ENCODE measurements at regions not wholly inside any gene's neighbourhood (a gene's known extent, or its start where the extent isn't known, plus 50 kb on each side); places are given as distances from the start of the nearest gene placed in this dataset.

DNA sequence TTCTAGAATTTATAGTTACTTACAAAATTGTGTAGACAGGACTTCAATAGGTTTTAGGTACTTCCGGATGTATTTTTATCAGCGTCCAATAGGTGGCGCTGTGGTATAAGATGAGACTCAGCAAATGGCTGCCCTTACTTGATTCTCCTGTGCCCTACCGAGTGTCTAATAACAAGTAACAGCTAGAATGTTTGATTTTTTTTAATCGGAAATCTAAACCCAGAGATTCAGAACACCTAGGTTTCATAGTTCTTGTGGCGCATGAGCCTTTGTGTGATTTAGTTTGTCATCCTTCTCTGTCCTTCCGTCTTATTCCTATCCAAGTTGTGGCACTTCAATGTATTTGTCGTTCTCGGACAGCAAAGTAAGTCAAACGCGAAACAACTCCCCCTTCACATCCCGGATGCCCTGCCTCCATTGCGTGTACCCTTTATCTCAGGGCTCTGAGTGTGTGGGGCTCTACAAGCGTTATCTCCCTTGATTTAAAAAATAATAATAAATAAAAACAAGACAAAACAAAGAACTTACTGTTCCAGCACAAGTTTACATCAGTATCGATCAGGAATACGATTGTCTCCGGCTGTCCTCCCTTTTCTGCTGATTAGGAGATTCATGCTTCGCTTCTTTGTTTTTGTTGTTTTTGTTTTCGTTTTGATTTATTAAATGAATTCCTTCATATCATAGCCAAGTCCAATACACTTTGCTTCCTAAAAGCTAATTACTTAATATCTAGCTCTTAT is 50.7 kb upstream of the SLC30A5 start:
- Mint-ChIP-seq H3K27ac (peak overlapping the region; percentile 49), H3K4me1 (peaks cover 7% of the 10 kb centered on the region; the same call in 1 of the 3 replicates), H3K9me3 (no peaks in the 10 kb centered on the region), H3K36me3 (ENCODE audit: low read depth) (no peaks in the 10 kb centered on the region), H3K27me3 (ENCODE audit: insufficient read depth, low read depth, poor library complexity) (peaks cover 5% of the 10 kb centered on the region), H3K4me3 (peak overlapping the region; percentile 66)
- Histone ChIP-seq H3K4me2 (peak overlapping the region; percentile 68), H3K27ac (ENCODE audit: low read depth) (no peak overlapping the region), H3K36me3 (ENCODE audit: insufficient read depth) (no peaks in the 10 kb centered on the region), H3K9me2 (ENCODE audit: insufficient read depth) (no peaks in the 10 kb centered on the region), H3K4me3 (peak overlapping the region; percentile 47), H3K79me2 (replicated peaks; ENCODE audit: insufficient read depth) (no peaks in the 10 kb centered on the region), H3F3A (replicated peaks; ENCODE audit: low read depth) (no peaks in the 10 kb centered on the region), H2AFZ (peak overlapping the region; percentile 53; the same call in 1 of the 2 replicates), H3K27me3 (ENCODE audit: insufficient read depth) (no peaks in the 10 kb centered on the region), H3K4me1 (ENCODE audit: insufficient read depth) (no peaks in the 10 kb centered on the region), H4K20me1 (replicated peaks; ENCODE audit: insufficient read depth) (no peaks in the 10 kb centered on the region)
- TF ChIP-seq EZH2phosphoT487 (IDR thresholded peaks at IDR 0.05; ENCODE audit: unreplicated experiment), result no peak
- TF ChIP-seq ZNF331 (CRISPR knock-in tag; IDR thresholded peaks at IDR 0.05; ENCODE audit: low read depth), result no peak
- TF ChIP-seq JUNB (IDR thresholded peaks at IDR 0.05; ENCODE audit: unreplicated experiment), result no peak
- TF ChIP-seq CREB1 (CRISPR knock-in tag; IDR thresholded peaks at IDR 0.05; ENCODE audit: low read depth), result no peak
- no peak for TF ChIP-seq NANOG (IDR thresholded peaks at IDR 0.05; ENCODE audit: borderline replicate concordance)
- TF ChIP-seq ZNF462 (CRISPR knock-in tag; IDR thresholded peaks at IDR 0.05), result no peak
- TF ChIP-seq EZH2 (IDR thresholded peaks at IDR 0.05; ENCODE audit: low read depth, unreplicated experiment), result no peak
- TF ChIP-seq, protein P1, sequence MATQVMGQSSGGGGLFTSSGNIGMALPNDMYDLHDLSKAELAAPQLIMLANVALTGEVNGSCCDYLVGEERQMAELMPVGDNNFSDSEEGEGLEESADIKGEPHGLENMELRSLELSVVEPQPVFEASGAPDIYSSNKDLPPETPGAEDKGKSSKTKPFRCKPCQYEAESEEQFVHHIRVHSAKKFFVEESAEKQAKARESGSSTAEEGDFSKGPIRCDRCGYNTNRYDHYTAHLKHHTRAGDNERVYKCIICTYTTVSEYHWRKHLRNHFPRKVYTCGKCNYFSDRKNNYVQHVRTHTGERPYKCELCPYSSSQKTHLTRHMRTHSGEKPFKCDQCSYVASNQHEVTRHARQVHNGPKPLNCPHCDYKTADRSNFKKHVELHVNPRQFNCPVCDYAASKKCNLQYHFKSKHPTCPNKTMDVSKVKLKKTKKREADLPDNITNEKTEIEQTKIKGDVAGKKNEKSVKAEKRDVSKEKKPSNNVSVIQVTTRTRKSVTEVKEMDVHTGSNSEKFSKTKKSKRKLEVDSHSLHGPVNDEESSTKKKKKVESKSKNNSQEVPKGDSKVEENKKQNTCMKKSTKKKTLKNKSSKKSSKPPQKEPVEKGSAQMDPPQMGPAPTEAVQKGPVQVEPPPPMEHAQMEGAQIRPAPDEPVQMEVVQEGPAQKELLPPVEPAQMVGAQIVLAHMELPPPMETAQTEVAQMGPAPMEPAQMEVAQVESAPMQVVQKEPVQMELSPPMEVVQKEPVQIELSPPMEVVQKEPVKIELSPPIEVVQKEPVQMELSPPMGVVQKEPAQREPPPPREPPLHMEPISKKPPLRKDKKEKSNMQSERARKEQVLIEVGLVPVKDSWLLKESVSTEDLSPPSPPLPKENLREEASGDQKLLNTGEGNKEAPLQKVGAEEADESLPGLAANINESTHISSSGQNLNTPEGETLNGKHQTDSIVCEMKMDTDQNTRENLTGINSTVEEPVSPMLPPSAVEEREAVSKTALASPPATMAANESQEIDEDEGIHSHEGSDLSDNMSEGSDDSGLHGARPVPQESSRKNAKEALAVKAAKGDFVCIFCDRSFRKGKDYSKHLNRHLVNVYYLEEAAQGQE (IDR thresholded peaks at IDR 0.05; ENCODE audit: unreplicated experiment), result no peak
- TF ChIP-seq ETS1 (IDR thresholded peaks at IDR 0.05), result no peak
- TF ChIP-seq POLR2AphosphoS5 (IDR thresholded peaks at IDR 0.05; ENCODE audit: low read depth), result 0 out of 2 replicates have a peak, but pooled peaks have one; percentile 26
- no peak for TF ChIP-seq STAT1 (IDR thresholded peaks at IDR 0.05; ENCODE audit: unreplicated experiment)
- no peak for TF ChIP-seq ZNF114 (CRISPR knock-in tag; IDR thresholded peaks at IDR 0.05)
- TF ChIP-seq, protein P2, sequence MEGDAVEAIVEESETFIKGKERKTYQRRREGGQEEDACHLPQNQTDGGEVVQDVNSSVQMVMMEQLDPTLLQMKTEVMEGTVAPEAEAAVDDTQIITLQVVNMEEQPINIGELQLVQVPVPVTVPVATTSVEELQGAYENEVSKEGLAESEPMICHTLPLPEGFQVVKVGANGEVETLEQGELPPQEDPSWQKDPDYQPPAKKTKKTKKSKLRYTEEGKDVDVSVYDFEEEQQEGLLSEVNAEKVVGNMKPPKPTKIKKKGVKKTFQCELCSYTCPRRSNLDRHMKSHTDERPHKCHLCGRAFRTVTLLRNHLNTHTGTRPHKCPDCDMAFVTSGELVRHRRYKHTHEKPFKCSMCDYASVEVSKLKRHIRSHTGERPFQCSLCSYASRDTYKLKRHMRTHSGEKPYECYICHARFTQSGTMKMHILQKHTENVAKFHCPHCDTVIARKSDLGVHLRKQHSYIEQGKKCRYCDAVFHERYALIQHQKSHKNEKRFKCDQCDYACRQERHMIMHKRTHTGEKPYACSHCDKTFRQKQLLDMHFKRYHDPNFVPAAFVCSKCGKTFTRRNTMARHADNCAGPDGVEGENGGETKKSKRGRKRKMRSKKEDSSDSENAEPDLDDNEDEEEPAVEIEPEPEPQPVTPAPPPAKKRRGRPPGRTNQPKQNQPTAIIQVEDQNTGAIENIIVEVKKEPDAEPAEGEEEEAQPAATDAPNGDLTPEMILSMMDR (conservative IDR thresholded peaks at IDR 0.05; ENCODE audit: low read depth in 2 of 2), result peak; percentile 83 to 97
- DNase-seq (ENCODE audit: low spot score) (peak; percentile 89), ATAC-seq (peak; percentile 94)

Data from GM23338 (cell line).